Kidney epithelial cell (primary cell): ENCODE measurements at regions not wholly inside any gene's neighbourhood (a gene's known extent, or its start where the extent isn't known, plus 50 kb on each side); places are given as distances from the start of the nearest gene placed in this dataset.

Experiments used
- DNase-seq: peaks from one replicate; pipeline ENCODE4 v3.0.0-alpha.2; 2010; ENCODE audit warnings: low read depth
- H3K27me3 ChIP-seq: 2 replicates; pipeline ENCODE4 v1.6.0; 2011; ENCODE audit warnings: low read length; ENCODE audit not compliant: control insufficient read depth, insufficient read depth
- H3K36me3 ChIP-seq: 2 replicates; pipeline ENCODE4 v1.5.1; 2011; ENCODE audit warnings: low read length; ENCODE audit not compliant: control insufficient read depth, insufficient read depth
- H3K4me3 ChIP-seq: 2 replicates; pipeline ENCODE4 v1.5.1; 2011; ENCODE audit warnings: low read depth, mild to moderate bottlenecking, control low read depth, low read length
- TF ChIP-seq, protein P1 (sequence below): IDR thresholded peaks from 2 replicates; pipeline ENCODE4 v1.5.1; 2011; ENCODE audit warnings: mild to moderate bottlenecking, moderate library complexity, low read length, control low read depth, inconsistent platforms; ENCODE audit not compliant: insufficient read depth, poor library complexity, severe bottlenecking

DNA sequence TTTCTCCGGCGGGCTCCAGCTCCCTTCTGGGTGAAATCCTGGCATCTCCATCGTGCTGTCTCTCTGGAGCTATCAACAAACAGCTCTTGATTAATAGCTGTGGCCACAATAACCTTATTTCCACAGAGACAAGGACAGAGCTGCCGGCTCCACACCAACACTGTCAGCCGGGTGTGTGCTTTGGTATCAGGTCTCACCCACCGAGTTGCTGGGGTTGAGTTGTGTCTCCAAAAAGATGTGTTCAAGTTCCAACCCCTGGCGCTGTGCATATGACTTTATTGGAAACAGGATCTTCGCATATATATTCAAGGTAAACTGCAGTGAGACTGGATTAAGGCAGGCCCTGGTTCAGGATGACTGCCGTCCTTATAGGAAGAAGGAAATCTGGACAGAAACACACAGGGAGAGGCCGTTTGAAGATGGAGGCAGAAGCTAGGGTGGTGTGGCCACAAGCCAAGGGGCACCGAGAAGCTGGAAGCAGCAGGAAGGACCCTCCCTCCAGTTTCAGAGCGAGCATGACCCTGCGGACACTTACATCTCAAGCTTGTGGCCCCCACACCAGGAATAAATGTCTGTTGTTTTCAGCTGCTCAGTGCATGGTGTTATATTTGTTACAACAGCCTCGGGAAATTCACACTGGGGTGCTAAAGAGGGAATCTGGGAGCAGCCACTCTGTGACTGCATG lies 88.4 kb upstream of the TMPRSS2 start:
- Histone ChIP-seq H3K27me3 (peaks cover 7% of the 10 kb centered on the region), H3K36me3 (no peaks in the 10 kb centered on the region), H3K4me3 (no peak overlapping the region)
- TF ChIP-seq, protein P1, sequence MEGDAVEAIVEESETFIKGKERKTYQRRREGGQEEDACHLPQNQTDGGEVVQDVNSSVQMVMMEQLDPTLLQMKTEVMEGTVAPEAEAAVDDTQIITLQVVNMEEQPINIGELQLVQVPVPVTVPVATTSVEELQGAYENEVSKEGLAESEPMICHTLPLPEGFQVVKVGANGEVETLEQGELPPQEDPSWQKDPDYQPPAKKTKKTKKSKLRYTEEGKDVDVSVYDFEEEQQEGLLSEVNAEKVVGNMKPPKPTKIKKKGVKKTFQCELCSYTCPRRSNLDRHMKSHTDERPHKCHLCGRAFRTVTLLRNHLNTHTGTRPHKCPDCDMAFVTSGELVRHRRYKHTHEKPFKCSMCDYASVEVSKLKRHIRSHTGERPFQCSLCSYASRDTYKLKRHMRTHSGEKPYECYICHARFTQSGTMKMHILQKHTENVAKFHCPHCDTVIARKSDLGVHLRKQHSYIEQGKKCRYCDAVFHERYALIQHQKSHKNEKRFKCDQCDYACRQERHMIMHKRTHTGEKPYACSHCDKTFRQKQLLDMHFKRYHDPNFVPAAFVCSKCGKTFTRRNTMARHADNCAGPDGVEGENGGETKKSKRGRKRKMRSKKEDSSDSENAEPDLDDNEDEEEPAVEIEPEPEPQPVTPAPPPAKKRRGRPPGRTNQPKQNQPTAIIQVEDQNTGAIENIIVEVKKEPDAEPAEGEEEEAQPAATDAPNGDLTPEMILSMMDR: no peak
- no peak for DNase-seq

DNA sequence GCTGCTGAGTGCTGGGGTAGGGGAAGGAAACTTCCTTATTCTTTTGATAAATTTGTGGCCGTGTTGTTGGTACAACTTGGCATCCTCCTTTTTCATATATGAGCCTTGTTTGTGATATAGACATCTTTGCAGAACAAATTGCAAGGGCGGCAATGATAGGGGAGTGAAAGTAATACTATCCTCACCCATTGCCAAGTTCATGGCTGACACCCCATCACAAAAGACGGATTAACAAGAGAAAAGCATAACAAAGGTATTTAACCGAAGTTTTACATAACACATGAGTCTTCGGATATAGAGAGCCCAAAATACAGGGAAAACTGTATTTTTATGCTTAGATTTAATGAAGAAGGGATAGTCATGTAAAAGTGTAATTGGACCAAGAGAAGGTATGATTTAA lies 86.3 kb upstream of the TMPRSS2 start:
- TF ChIP-seq, protein P1: no peak
- DNase-seq: no peak
- H3K27me3 ChIP-seq: peaks cover 7% of the 10 kb centered on the region
- no peaks in the 10 kb centered on the region for H3K36me3 ChIP-seq
- no peak overlapping the region for H3K4me3 ChIP-seq

DNA sequence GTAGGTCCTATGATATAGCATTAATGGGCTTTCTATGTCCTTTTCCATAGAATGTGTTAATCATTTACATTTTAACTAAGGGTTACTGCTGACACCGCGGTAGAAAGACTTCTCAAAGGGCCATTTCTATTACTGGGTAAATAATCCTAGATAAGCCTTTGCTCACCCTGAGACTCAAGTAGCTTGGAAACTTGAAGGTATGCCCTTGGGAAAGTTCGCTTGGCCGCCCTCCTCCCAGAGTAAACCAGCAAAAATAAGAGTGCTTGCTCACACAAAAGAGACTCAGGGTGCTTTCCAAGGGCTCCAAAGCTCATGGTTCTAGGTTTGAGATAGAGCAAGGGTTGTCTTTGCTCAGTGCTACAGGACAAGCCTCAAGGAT lies 85.8 kb upstream of the TMPRSS2 start:
- no peak for DNase-seq
- H3K36me3 ChIP-seq: no peaks in the 10 kb centered on the region
- H3K27me3 ChIP-seq: peaks cover 7% of the 10 kb centered on the region
- TF ChIP-seq, protein P1: no peak
- H3K4me3 ChIP-seq: no peak overlapping the region

DNA sequence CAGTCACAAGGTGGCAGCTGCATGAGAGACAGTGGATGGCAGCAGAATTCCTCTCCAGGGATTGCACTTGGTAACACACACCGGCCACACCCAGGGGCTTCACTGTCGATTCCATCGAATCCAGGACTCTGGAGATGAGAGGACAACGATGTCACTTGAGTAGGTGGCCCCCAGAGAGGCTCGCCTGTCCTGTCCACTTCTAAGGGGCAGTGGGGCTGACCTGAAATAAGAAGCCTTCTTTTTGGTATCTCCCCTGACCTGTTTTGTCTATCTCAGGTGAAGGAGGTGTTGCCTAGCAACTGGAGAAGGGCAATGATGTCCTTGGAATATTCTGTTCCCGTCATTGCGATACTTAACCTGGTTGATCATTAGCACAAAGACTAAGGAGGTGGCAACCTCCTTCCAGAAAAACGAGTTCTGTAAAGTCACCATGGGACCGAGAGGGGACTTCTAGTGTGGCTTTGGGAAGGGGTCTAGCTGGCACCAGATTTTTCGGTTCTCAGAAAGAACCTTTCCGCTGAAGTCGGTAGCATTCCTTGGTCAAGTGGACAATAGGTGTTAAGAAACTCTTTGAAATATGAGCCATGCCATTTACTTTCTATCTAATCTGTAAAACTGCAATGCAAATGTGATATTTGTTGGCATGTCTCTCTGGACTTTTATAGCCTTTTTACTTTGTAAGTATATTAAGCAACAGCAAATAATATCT lies 85.2 kb upstream of the TMPRSS2 start:
- TF ChIP-seq, protein P1: no peak
- peaks cover 7% of the 10 kb centered on the region for H3K27me3 ChIP-seq
- H3K4me3 ChIP-seq: no peak overlapping the region
- DNase-seq: no peak
- H3K36me3 ChIP-seq: no peaks in the 10 kb centered on the region

DNA sequence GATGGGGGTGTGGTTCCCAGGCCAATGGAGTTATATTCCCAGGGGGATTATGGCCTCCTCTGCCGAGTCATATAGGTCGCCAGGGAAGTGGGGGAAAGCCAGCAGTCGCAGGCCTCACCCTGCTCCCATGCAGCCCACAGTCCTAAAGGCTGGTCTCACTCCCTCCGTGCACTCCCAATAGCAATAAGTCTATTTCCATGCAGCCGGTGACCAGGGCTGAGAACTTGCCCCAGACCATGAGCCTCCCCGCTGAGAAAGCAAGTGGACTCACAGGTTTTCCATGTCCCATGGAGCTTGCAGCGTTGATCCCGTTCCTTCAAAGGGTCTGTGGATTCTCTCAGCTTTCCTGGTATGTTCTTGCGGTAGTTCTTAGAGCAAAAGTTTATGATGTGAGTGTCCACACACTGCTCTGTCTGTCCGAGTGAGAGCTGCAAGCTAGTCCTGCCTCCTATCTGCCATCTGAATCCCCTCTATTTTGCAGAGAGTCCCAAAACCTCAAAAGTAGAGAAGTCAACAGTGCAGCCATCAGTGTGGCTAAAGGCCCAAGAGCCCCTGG lies 81.7 kb upstream of the TMPRSS2 start:
- Histone ChIP-seq H3K27me3 (peaks cover 7% of the 10 kb centered on the region), H3K4me3 (no peak overlapping the region), H3K36me3 (no peaks in the 10 kb centered on the region)
- TF ChIP-seq, protein P1: no peak
- no peak for DNase-seq

DNA sequence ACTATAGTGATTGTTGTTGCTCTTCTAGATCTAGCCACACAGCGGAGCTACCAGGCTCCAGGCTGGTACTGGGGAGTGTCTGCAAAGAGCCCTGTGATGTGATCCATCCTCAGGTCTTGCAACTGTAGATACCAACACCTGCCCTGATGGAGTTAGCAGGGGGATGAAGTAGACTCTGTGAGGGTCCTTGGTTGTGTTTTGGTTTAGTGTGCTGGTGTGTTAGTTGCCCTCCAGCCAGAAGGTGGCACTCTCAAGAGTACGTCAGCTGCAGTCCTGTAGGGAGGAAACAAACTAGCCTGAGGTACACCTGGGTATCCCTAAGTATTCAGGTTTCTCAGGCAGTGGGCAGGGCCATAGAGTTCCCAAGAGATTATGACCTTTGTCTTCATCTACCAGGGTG lies 81.2 kb upstream of the TMPRSS2 start:
- Histone ChIP-seq H3K27me3 (peaks cover 7% of the 10 kb centered on the region), H3K4me3 (no peak overlapping the region), H3K36me3 (no peaks in the 10 kb centered on the region)
- DNase-seq: no peak
- TF ChIP-seq, protein P1: no peak
